Mammary epithelial cell (primary cell): ENCODE measurements at regions not wholly inside any gene's neighbourhood (a gene's known extent, or its start where the extent isn't known, plus 50 kb on each side); places are given as distances from the start of the nearest gene placed in this dataset.

ENCODE experiments used
- EZH2 ChIP-seq: IDR thresholded peaks from 2 replicates; pipeline ENCODE4 v1.6.1; 2012; ENCODE audit warnings: low read length, inconsistent platforms, borderline replicate concordance
- TF ChIP-seq, protein P1 (sequence below), 2 donors: IDR thresholded peaks in 1 of 2; conservative IDR thresholded peaks in 1 of 2; 2 replicates each; pipeline ENCODE4 v1.5.1; 2011 to 2012; ENCODE audit warnings: inconsistent platforms in 2 of 2, low read length in 2 of 2, mild to moderate bottlenecking in 2 of 2, control low read depth in 1 of 2, low read depth in 1 of 2; ENCODE audit not compliant: insufficient read depth in 1 of 2; ENCODE audit errors: extremely low read depth in 1 of 2

- TF ChIP-seq, protein P1, sequence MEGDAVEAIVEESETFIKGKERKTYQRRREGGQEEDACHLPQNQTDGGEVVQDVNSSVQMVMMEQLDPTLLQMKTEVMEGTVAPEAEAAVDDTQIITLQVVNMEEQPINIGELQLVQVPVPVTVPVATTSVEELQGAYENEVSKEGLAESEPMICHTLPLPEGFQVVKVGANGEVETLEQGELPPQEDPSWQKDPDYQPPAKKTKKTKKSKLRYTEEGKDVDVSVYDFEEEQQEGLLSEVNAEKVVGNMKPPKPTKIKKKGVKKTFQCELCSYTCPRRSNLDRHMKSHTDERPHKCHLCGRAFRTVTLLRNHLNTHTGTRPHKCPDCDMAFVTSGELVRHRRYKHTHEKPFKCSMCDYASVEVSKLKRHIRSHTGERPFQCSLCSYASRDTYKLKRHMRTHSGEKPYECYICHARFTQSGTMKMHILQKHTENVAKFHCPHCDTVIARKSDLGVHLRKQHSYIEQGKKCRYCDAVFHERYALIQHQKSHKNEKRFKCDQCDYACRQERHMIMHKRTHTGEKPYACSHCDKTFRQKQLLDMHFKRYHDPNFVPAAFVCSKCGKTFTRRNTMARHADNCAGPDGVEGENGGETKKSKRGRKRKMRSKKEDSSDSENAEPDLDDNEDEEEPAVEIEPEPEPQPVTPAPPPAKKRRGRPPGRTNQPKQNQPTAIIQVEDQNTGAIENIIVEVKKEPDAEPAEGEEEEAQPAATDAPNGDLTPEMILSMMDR (conservative IDR thresholded peaks at IDR 0.05 in 1 of 2, IDR thresholded peaks at IDR 0.05 in 1 of 2; ENCODE audit: extremely low read depth in 1 of 2, insufficient read depth in 1 of 2, low read depth in 1 of 2, low read length in 2 of 2): no peak
- TF ChIP-seq EZH2: no peak
Measured at GRCh38 chr10:36175954-36176353, 533.9 kb upstream of the FZD8 start.
